K562 (cell line): ENCODE measurements at regions not wholly inside any gene's neighbourhood (a gene's known extent, or its start where the extent isn't known, plus 50 kb on each side); places are given as distances from the start of the nearest gene placed in this dataset.

Experiments used
- BACH1 ChIP-seq: fragments of 200-800 bp; sonication (Bioruptor generic); IDR thresholded peaks from 2 replicates; pipeline ENCODE4 v1.6.1; 2016; ENCODE audit warnings: missing genetic modification characterization, missing compliant biosample characterization
- E2F1 ChIP-seq: sonication (generic); formaldehyde crosslinking; IDR thresholded peaks from 2 replicates; pipeline ENCODE4 v1.8.1; 2023; ENCODE audit warnings: mild to moderate bottlenecking, missing genetic modification reagents, moderate library complexity
- E4F1 ChIP-seq: fragments of 250-450 bp; sonication (Bioruptor Pico); IDR thresholded peaks from 2 replicates; pipeline ENCODE4 v1.5.0; 2021; ENCODE audit warnings: mild to moderate bottlenecking, borderline replicate concordance
- FOXK1 ChIP-seq: sonication (generic); formaldehyde crosslinking; IDR thresholded peaks from 2 replicates; pipeline ENCODE4 v1.8.0; 2022; ENCODE audit warnings: missing genetic modification reagents, mild to moderate bottlenecking, borderline replicate concordance
- LARP7 ChIP-seq: fragments of 450-650 bp; IDR thresholded peaks from 2 replicates; pipeline ENCODE4 v1.6.1; 2016
- MAFF ChIP-seq: IDR thresholded peaks from 2 replicates; pipeline ENCODE4 v1.6.1; 2012; ENCODE audit warnings: low read length, improper control_type of control experiment
- MCM2 ChIP-seq: fragments of 450-650 bp; IDR thresholded peaks from 2 replicates; pipeline ENCODE4 v1.6.1; 2017; ENCODE audit warnings: low read depth, mild to moderate bottlenecking
- MYC ChIP-seq, 2 experiments: fragments of 250-450 bp in 1 of 2; sonication (Bioruptor Pico) in 1 of 2; IDR thresholded peaks; 2 replicates each; pipeline versions ENCODE4 v1.5.1 to v1.6.1; 2012 to 2021; ENCODE audit warnings: low read depth in 2 of 2, borderline replicate concordance in 1 of 2, improper control_type of control experiment in 1 of 2, low read length in 1 of 2, mild to moderate bottlenecking in 1 of 2, moderate library complexity in 1 of 2
- NELFE ChIP-seq: IDR thresholded peaks from 2 replicates; pipeline ENCODE4 v1.6.1; 2011; ENCODE audit warnings: mild to moderate bottlenecking; ENCODE audit not compliant: insufficient read depth, insufficient read length
- RUNX1 ChIP-seq: sonication (generic); IDR thresholded peaks from 2 replicates; pipeline ENCODE4 v1.6.1; 2016; ENCODE audit warnings: antibody characterized with exemption, low read depth
- SIN3B ChIP-seq: fragments of 450-650 bp; IDR thresholded peaks from 2 replicates; pipeline ENCODE4 v1.6.1; 2017; ENCODE audit warnings: low read depth, mild to moderate bottlenecking, moderate library complexity
- SNRNP70 ChIP-seq: fragments of 200-400 bp; formaldehyde crosslinking; optimal IDR thresholded peaks from 2 replicates; pipeline ENCODE3; 2017; ENCODE audit warnings: low read depth, low read length
- U2AF2 ChIP-seq: fragments of 200-400 bp; formaldehyde crosslinking; optimal IDR thresholded peaks from 2 replicates; pipeline ENCODE3; 2017; ENCODE audit warnings: low read depth, mild to moderate bottlenecking, low read length
- VEZF1 ChIP-seq: fragments of 200-800 bp; sonication (Bioruptor generic); IDR thresholded peaks from 2 replicates; pipeline ENCODE4 v1.6.1; 2017; ENCODE audit warnings: missing genetic modification characterization, missing compliant biosample characterization
- ZNF445 ChIP-seq: fragments of 250-450 bp; sonication (Bioruptor Pico); IDR thresholded peaks from 2 replicates; pipeline ENCODE4 v1.4.0; 2020; ENCODE audit warnings: low read depth, mild to moderate bottlenecking, moderate library complexity
- ZNF609 ChIP-seq: sonication (generic); formaldehyde crosslinking; IDR thresholded peaks from 2 replicates; pipeline ENCODE4 v1.8.1; 2023; ENCODE audit warnings: missing genetic modification reagents, mild to moderate bottlenecking, borderline replicate concordance
- ZNF699 ChIP-seq: fragments of 250-450 bp; sonication (Bioruptor Pico); IDR thresholded peaks from 2 replicates; pipeline ENCODE4 v1.8.0; 2021; ENCODE audit warnings: mild to moderate bottlenecking, moderate library complexity; ENCODE audit not compliant: insufficient replicate concordance

- TF ChIP-seq SIN3B (no peak), VEZF1 (0 out of 2 replicates have a peak, but pooled peaks have one; percentile 43), LARP7 (no peak), MAFF (peak; percentile 86), ZNF609 (CRISPR knock-in tag) (no peak), U2AF2 (no peak), E4F1 (no peak), MYC (IDR thresholded peaks at IDR 0.05; ENCODE audit: low read depth, low read length) (peak; percentile 76), MYC (CRISPR knock-in tag; IDR thresholded peaks at IDR 0.05; ENCODE audit: borderline replicate concordance, low read depth) (peak; percentile 68), SNRNP70 (no peak), RUNX1 (no peak), BACH1 (tag) (0 out of 2 replicates have a peak, but pooled peaks have one; percentile 65), E2F1 (CRISPR knock-in tag) (no peak; the same call in 1 of the 2 replicates), ZNF699 (CRISPR knock-in tag) (no peak), MCM2 (no peak), ZNF445 (CRISPR knock-in tag) (no peak), NELFE (no peak), FOXK1 (0 out of 2 replicates have a peak, but pooled peaks have one; percentile 52)
Observed at GRCh38 chr7:159197066-159197975, 52.7 kb upstream of the VIPR2 start (continued).
